HEK293 (cell line): ENCODE measurements at regions not wholly inside any gene's neighbourhood (a gene's known extent, or its start where the extent isn't known, plus 50 kb on each side); places are given as distances from the start of the nearest gene placed in this dataset.

Experiments
- BCL11B ChIP-seq: fragments of 450-650 bp; formaldehyde crosslinking; IDR thresholded peaks from 2 replicates; pipeline ENCODE4 v1.5.1; 2016; ENCODE audit warnings: low read depth, missing biosample characterization, missing genetic modification characterization
- SCRT2 ChIP-seq: fragments of 450-650 bp; formaldehyde crosslinking; IDR thresholded peaks from 2 replicates; pipeline ENCODE4 v1.5.1; 2016; ENCODE audit warnings: missing biosample characterization, missing genetic modification characterization
- TCF7L2 ChIP-seq: IDR thresholded peaks from 2 replicates; pipeline ENCODE4 v1.6.1; 2011; ENCODE audit warnings: low read depth, mild to moderate bottlenecking, inconsistent platforms, low read length, moderate library complexity, borderline replicate concordance
- ZBTB21 ChIP-seq: fragments of 450-650 bp; formaldehyde crosslinking; IDR thresholded peaks from 2 replicates; pipeline ENCODE4 v1.5.1; 2017; ENCODE audit warnings: missing biosample characterization, missing genetic modification characterization
- ZNF155 ChIP-seq: fragments of 450-650 bp; formaldehyde crosslinking; IDR thresholded peaks from 2 replicates; pipeline ENCODE4 v1.5.1; 2016; ENCODE audit warnings: missing biosample characterization, missing genetic modification characterization
- ZNF23 ChIP-seq: fragments of 450-650 bp; formaldehyde crosslinking; IDR thresholded peaks from 2 replicates; pipeline ENCODE4 v1.5.1; 2016; ENCODE audit warnings: missing biosample characterization, missing genetic modification characterization, borderline replicate concordance
- ZNF423 ChIP-seq: fragments of 450-650 bp; formaldehyde crosslinking; IDR thresholded peaks from 2 replicates; pipeline ENCODE4 v1.5.1; 2016; ENCODE audit warnings: missing biosample characterization, missing genetic modification characterization
- ZNF549 ChIP-seq: fragments of 450-650 bp; IDR thresholded peaks from 2 replicates; pipeline ENCODE4 v1.5.1; 2018; ENCODE audit warnings: missing biosample characterization, missing genetic modification characterization, mild to moderate bottlenecking, inconsistent platforms, moderate library complexity
- ZNF629 ChIP-seq: fragments of 450-650 bp; formaldehyde crosslinking; IDR thresholded peaks from 2 replicates; pipeline ENCODE4 v1.5.1; 2017; ENCODE audit warnings: missing biosample characterization, missing genetic modification characterization
- ZNF830 ChIP-seq: fragments of 450-650 bp; IDR thresholded peaks from 2 replicates; pipeline ENCODE4 v1.5.0; 2018; ENCODE audit warnings: missing biosample characterization, missing genetic modification characterization, low read depth, mild to moderate bottlenecking, moderate library complexity
- TF ChIP-seq, protein P1 (sequence below): fragments of 450-650 bp; formaldehyde crosslinking; IDR thresholded peaks from 2 replicates; pipeline ENCODE4 v1.5.1; 2016; ENCODE audit warnings: missing biosample characterization, missing genetic modification characterization
- TF ChIP-seq, protein P2 (sequence below): fragments of 450-650 bp; formaldehyde crosslinking; IDR thresholded peaks from 2 replicates; pipeline ENCODE4 v1.5.1; 2016; ENCODE audit warnings: missing biosample characterization, missing genetic modification characterization
- TF ChIP-seq, protein P3 (sequence below): fragments of 450-650 bp; formaldehyde crosslinking; optimal IDR thresholded peaks from 2 replicates; pipeline ENCODE3; 2016; ENCODE audit warnings: missing biosample characterization, mild to moderate bottlenecking, missing genetic modification characterization
- TF ChIP-seq, protein P4 (sequence below): fragments of 450-650 bp; formaldehyde crosslinking; IDR thresholded peaks from 2 replicates; pipeline ENCODE4 v1.5.1; 2017; ENCODE audit warnings: missing biosample characterization, missing genetic modification characterization

DNA sequence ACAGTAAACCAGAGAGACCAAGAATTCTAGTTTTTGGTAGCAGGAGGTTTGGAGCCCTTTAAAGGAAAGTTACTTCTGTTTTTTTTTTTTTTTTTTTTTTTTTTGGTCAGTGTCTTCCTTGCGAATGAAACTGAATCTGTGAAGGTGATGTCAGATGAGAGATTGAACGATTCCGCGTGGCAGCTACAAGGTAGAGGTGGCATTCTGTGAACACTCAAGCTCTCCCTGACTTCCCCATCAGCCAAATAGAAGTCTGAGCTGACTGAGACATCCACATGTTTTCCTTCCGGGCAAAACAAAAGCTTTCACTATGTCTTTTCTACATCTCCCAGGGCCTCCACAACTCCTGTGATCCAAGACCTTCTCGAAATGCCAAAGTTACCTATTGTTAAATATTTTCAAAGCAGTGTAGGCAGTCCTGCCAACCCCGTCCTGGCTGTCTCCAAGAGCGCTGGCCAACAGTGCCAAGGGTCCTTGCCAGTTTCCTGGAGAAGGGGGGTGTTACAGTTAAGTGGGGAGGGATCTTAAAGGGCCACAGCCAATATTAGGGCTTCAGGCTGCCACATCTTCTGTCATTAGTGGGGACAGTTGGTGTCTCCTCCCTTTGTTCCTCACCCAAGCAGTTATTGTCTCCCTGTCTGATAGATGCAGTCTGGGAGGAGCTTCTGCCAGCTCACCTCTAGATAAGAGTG, 102.9 kb upstream of the SLC34A2 start:
- no peak for TF ChIP-seq ZNF549 (tag by site-specific recombination)
- no peak for TF ChIP-seq ZNF830
- TF ChIP-seq, protein P1, sequence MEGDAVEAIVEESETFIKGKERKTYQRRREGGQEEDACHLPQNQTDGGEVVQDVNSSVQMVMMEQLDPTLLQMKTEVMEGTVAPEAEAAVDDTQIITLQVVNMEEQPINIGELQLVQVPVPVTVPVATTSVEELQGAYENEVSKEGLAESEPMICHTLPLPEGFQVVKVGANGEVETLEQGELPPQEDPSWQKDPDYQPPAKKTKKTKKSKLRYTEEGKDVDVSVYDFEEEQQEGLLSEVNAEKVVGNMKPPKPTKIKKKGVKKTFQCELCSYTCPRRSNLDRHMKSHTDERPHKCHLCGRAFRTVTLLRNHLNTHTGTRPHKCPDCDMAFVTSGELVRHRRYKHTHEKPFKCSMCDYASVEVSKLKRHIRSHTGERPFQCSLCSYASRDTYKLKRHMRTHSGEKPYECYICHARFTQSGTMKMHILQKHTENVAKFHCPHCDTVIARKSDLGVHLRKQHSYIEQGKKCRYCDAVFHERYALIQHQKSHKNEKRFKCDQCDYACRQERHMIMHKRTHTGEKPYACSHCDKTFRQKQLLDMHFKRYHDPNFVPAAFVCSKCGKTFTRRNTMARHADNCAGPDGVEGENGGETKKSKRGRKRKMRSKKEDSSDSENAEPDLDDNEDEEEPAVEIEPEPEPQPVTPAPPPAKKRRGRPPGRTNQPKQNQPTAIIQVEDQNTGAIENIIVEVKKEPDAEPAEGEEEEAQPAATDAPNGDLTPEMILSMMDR (tag by site-specific recombination): no peak
- no peak for TF ChIP-seq BCL11B
- TF ChIP-seq, protein P2, sequence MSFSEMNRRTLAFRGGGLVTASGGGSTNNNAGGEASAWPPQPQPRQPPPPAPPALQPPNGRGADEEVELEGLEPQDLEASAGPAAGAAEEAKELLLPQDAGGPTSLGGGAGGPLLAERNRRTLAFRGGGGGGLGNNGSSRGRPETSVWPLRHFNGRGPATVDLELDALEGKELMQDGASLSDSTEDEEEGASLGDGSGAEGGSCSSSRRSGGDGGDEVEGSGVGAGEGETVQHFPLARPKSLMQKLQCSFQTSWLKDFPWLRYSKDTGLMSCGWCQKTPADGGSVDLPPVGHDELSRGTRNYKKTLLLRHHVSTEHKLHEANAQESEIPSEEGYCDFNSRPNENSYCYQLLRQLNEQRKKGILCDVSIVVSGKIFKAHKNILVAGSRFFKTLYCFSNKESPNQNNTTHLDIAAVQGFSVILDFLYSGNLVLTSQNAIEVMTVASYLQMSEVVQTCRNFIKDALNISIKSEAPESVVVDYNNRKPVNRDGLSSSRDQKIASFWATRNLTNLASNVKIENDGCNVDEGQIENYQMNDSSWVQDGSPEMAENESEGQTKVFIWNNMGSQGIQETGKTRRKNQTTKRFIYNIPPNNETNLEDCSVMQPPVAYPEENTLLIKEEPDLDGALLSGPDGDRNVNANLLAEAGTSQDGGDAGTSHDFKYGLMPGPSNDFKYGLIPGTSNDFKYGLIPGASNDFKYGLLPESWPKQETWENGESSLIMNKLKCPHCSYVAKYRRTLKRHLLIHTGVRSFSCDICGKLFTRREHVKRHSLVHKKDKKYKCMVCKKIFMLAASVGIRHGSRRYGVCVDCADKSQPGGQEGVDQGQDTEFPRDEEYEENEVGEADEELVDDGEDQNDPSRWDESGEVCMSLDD (tag by site-specific recombination): no peak
- TF ChIP-seq, protein P3, sequence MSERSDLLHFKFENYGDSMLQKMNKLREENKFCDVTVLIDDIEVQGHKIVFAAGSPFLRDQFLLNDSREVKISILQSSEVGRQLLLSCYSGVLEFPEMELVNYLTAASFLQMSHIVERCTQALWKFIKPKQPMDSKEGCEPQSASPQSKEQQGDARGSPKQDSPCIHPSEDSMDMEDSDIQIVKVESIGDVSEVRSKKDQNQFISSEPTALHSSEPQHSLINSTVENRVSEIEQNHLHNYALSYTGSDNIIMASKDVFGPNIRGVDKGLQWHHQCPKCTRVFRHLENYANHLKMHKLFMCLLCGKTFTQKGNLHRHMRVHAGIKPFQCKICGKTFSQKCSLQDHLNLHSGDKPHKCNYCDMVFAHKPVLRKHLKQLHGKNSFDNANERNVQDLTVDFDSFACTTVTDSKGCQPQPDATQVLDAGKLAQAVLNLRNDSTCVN: no peak
- TF ChIP-seq, protein P4, sequence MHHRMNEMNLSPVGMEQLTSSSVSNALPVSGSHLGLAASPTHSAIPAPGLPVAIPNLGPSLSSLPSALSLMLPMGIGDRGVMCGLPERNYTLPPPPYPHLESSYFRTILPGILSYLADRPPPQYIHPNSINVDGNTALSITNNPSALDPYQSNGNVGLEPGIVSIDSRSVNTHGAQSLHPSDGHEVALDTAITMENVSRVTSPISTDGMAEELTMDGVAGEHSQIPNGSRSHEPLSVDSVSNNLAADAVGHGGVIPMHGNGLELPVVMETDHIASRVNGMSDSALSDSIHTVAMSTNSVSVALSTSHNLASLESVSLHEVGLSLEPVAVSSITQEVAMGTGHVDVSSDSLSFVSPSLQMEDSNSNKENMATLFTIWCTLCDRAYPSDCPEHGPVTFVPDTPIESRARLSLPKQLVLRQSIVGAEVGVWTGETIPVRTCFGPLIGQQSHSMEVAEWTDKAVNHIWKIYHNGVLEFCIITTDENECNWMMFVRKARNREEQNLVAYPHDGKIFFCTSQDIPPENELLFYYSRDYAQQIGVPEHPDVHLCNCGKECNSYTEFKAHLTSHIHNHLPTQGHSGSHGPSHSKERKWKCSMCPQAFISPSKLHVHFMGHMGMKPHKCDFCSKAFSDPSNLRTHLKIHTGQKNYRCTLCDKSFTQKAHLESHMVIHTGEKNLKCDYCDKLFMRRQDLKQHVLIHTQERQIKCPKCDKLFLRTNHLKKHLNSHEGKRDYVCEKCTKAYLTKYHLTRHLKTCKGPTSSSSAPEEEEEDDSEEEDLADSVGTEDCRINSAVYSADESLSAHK (tag by site-specific recombination): no peak
- TF ChIP-seq ZNF423: no peak
- TF ChIP-seq ZBTB21 (tag by site-specific recombination): no peak
- TF ChIP-seq ZNF155 (tag by site-specific recombination): no peak
- TF ChIP-seq SCRT2: no peak
- TF ChIP-seq ZNF23: no peak
- no peak for TF ChIP-seq TCF7L2
- no peak for TF ChIP-seq ZNF629
